K562 (cell line): ENCODE measurements at regions not wholly inside any gene's neighbourhood (a gene's known extent, or its start where the extent isn't known, plus 50 kb on each side); places are given as distances from the start of the nearest gene placed in this dataset.

Source experiments
- ATAC-seq: fragments of 200-7000 bp; cut with Tn5 transposase; 3 replicates; pipeline ENCODE4 v1.9.1; 2020; ENCODE audit warnings: moderate library complexity
- BruUV-seq: library from RNA; stranded (reverse); fragments of 400-500 nt; replicated peaks from 2 replicates; lab custom pipeline; 2021; lab: Mats Ljungman, UMichigan
- CTCF ChIA-PET: fragments of 300-600 bp; formaldehyde crosslinking; extraction: SDS; loops from one replicate; lab custom pipeline; 2021; ENCODE audit warnings: low intra/inter-chr PET ratio; lab: Yijun Ruan, JAX
- POLR2A ChIA-PET: fragments of 300-600, 350-650 bp; sonication (Branson Sonifier 250); formaldehyde crosslinking; extraction: SDS; loops from one replicate; lab custom pipeline; 2021; ENCODE audit warnings: antibody characterized with exemption, inconsistent platforms; lab: Yijun Ruan, JAX
- DNase-seq, 4 experiments: peaks; one replicate each; pipeline versions ENCODE4 v3.0.0 to v3.0.0-alpha.2; 2011 to 2018; ENCODE audit warnings: low spot score in 3 of 4, mixed read lengths in 3 of 4; ENCODE audit errors: extremely low read depth in 1 of 4
- FAIRE-seq: peaks from 2 replicates; lab custom pipeline; 2011; peaks lifted over from hg19 to GRCh38; lab: Jason Lieb, UNC
- H2AFZ ChIP-seq: 2 replicates; pipeline ENCODE4 v1.6.0; 2011; ENCODE audit warnings: low read depth, low read length, control low read depth, inconsistent platforms
- H3K27ac ChIP-seq: fragments of 200-600 bp; 3 replicates; pipeline ENCODE4 v1.8.0; 2011; ENCODE audit warnings: low read depth, mild to moderate bottlenecking, control low read depth, inconsistent platforms, low read length, moderate library complexity, mixed read lengths; ENCODE audit errors: extremely low read depth
- H3K27me3 ChIP-seq, 2 experiments: fragments of 300-600 bp in 1 of 2; 2 replicates in 1 of 2; 3 replicates in 1 of 2; pipeline versions ENCODE4 v1.6.0 to v1.8.0; 2011; ENCODE audit warnings: inconsistent platforms in 2 of 2, low read length in 2 of 2, mild to moderate bottlenecking in 1 of 2, mixed read lengths in 1 of 2, moderate library complexity in 1 of 2; ENCODE audit not compliant: control insufficient read depth in 2 of 2, insufficient read depth in 2 of 2
- H3K36me3 ChIP-seq: fragments of 300-600 bp; 3 replicates; pipeline ENCODE4 v1.8.0; 2011; ENCODE audit warnings: mild to moderate bottlenecking, low read length, inconsistent platforms; ENCODE audit not compliant: control insufficient read depth, insufficient read depth
- H3K4me1 ChIP-seq, 2 experiments: fragments of 200-600 bp in 1 of 2; replicated peaks in 1 of 2; 2 replicates in 1 of 2; 3 replicates in 1 of 2; pipeline versions ENCODE4 v1.5.1 to v1.8.0; 2011; ENCODE audit warnings: inconsistent platforms in 2 of 2, low read length in 2 of 2, mild to moderate bottlenecking in 1 of 2, mixed read lengths in 1 of 2, moderate library complexity in 1 of 2; ENCODE audit not compliant: control insufficient read depth in 2 of 2, insufficient read depth in 2 of 2
- H3K4me2 ChIP-seq: 2 replicates; pipeline ENCODE4 v1.6.1; 2011; ENCODE audit warnings: low read length, control low read depth, inconsistent platforms, mixed read lengths; ENCODE audit not compliant: insufficient read depth
- H3K4me3 ChIP-seq: fragments of 200-600 bp; sonication (generic), shearing (Covaris generic); 2 replicates; pipeline ENCODE4 v1.5.1; 2016; ENCODE audit warnings: control low read depth, inconsistent platforms
- H3K79me2 ChIP-seq: fragments of 200-600 bp; 3 replicates; pipeline ENCODE4 v1.8.0; 2011; ENCODE audit warnings: low read length, inconsistent platforms; ENCODE audit not compliant: control insufficient read depth, insufficient read depth
- H3K9ac ChIP-seq, 2 experiments: 2 replicates each; pipeline versions ENCODE4 v1.6.0 to v1.6.1; 2011; ENCODE audit warnings: low read depth in 2 of 2, low read length in 2 of 2, control low read depth in 1 of 2, inconsistent platforms in 1 of 2, mild to moderate bottlenecking in 1 of 2, mixed read lengths in 1 of 2; ENCODE audit not compliant: insufficient read depth in 1 of 2
- H3K9me1 ChIP-seq: one replicate; pipeline ENCODE4 v1.6.0; 2011; ENCODE audit warnings: inconsistent platforms, mild to moderate bottlenecking, low read length, moderate library complexity; ENCODE audit not compliant: control insufficient read depth, insufficient read depth
- H3K9me3 ChIP-seq: replicated peaks from 2 replicates; pipeline ENCODE4 v1.5.1; 2011; ENCODE audit warnings: low read depth, low read length, inconsistent platforms; ENCODE audit not compliant: control insufficient read depth, insufficient read depth
- H4K20me1 ChIP-seq: replicated peaks from 2 replicates; pipeline ENCODE4 v1.6.1; 2011; ENCODE audit warnings: low read length, inconsistent platforms, mixed read lengths; ENCODE audit not compliant: control insufficient read depth, insufficient read depth
- BACH1 ChIP-seq: fragments of 200-800 bp; sonication (Bioruptor generic); IDR thresholded peaks from 2 replicates; pipeline ENCODE4 v1.6.1; 2016; ENCODE audit warnings: missing genetic modification characterization, missing compliant biosample characterization
- BHLHE40 ChIP-seq: IDR thresholded peaks from 2 replicates; pipeline ENCODE4 v1.6.1; 2011; ENCODE audit warnings: low read length, improper control_type of control experiment
- ELF4 ChIP-seq: fragments of 450-650 bp; formaldehyde crosslinking; IDR thresholded peaks from 2 replicates; pipeline ENCODE4 v1.4.0; 2022; ENCODE audit warnings: missing genetic modification characterization
- GABPA ChIP-seq: fragments of 200-800 bp; sonication (Bioruptor generic); conservative IDR thresholded peaks from 2 replicates; pipeline ENCODE4 v1.6.1; 2016; ENCODE audit warnings: low read depth, missing genetic modification characterization, missing compliant biosample characterization
- HMG20B ChIP-seq: fragments of 250-450 bp; sonication (Bioruptor Pico); IDR thresholded peaks from 2 replicates; pipeline ENCODE4 v1.5.0; 2021; ENCODE audit warnings: mild to moderate bottlenecking
- IRF1 ChIP-seq: sonication (generic); formaldehyde crosslinking; IDR thresholded peaks from 2 replicates; pipeline ENCODE4 v1.8.0; 2022; ENCODE audit warnings: missing genetic modification reagents, mild to moderate bottlenecking, borderline replicate concordance
- KDM5B ChIP-seq: fragments of 200-600 bp; sonication (generic); IDR thresholded peaks from 2 replicates; pipeline ENCODE4 v1.6.1; 2012; ENCODE audit warnings: low read depth, mild to moderate bottlenecking, moderate library complexity, low read length, control low read depth, inconsistent platforms; ENCODE audit not compliant: insufficient replicate concordance
- NFYB ChIP-seq: IDR thresholded peaks from 2 replicates; pipeline ENCODE4 v1.6.1; 2011; ENCODE audit warnings: mild to moderate bottlenecking, moderate library complexity; ENCODE audit not compliant: insufficient read length; ENCODE audit errors: extremely low read depth
- NR1H2 ChIP-seq: sonication (generic); formaldehyde crosslinking; IDR thresholded peaks from 2 replicates; pipeline ENCODE4 v1.4.0; 2020; ENCODE audit warnings: mild to moderate bottlenecking, missing genetic modification reagents
- NR2C2 ChIP-seq, 2 experiments: fragments of 200-800 bp in 1 of 2; sonication (Bioruptor generic) in 1 of 2; sonication (generic) in 1 of 2; formaldehyde crosslinking in 1 of 2; IDR thresholded peaks; 2 replicates each; pipeline versions ENCODE4 v1.6.1 to v1.8.0; 2016 to 2022; ENCODE audit warnings: mild to moderate bottlenecking in 1 of 2, missing compliant biosample characterization in 1 of 2, missing genetic modification characterization in 1 of 2, missing genetic modification reagents in 1 of 2
- PREB ChIP-seq: sonication (generic); formaldehyde crosslinking; IDR thresholded peaks from 2 replicates; pipeline ENCODE4 v1.8.1; 2023; ENCODE audit warnings: mild to moderate bottlenecking, missing genetic modification reagents
- RFX5 ChIP-seq: IDR thresholded peaks from 2 replicates; pipeline ENCODE4 v1.6.1; 2011; ENCODE audit warnings: low read depth, mild to moderate bottlenecking, improper control_type of control experiment, low read length
- SAFB2 ChIP-seq: fragments of 200-400 bp; formaldehyde crosslinking; IDR thresholded peaks from 2 replicates; pipeline ENCODE4 v1.6.1; 2018; ENCODE audit warnings: borderline replicate concordance, low read length, low read depth, moderate library complexity; ENCODE audit not compliant: severe bottlenecking
- TRIM24 ChIP-seq, 2 experiments: fragments of 450-650 bp; IDR thresholded peaks; 2 replicates each; pipeline ENCODE4 v1.6.1; 2016
- ZC3H8 ChIP-seq: fragments of 450-650 bp; IDR thresholded peaks from 2 replicates; pipeline ENCODE4 v1.6.1; 2017
- ZFP1 ChIP-seq: fragments of 450-650 bp; formaldehyde crosslinking; IDR thresholded peaks from 2 replicates; pipeline ENCODE4 v1.4.0; 2020; ENCODE audit warnings: mild to moderate bottlenecking, mixed read lengths
- ZNF280A ChIP-seq: fragments of 450-650 bp; IDR thresholded peaks from 2 replicates; pipeline ENCODE4 v1.6.1; 2018; ENCODE audit warnings: mild to moderate bottlenecking, low read depth; ENCODE audit not compliant: partially characterized antibody
- ZNF282 ChIP-seq: sonication (generic); formaldehyde crosslinking; IDR thresholded peaks from 2 replicates; pipeline ENCODE4 v1.8.1; 2023; ENCODE audit warnings: missing genetic modification reagents
- ZNF707 ChIP-seq: fragments of 250-450 bp; sonication (Bioruptor Pico); conservative IDR thresholded peaks from 2 replicates; pipeline ENCODE4 v1.8.0; 2022; ENCODE audit warnings: inconsistent platforms, mild to moderate bottlenecking, moderate library complexity
- WGBS: fragments of 100-300 bp; shearing (Covaris generic); methylation state at CpG from one replicate; pipeline ENCODE4 v1.1.6; 2016; ENCODE audit warnings: low coverage, mixed read lengths; ENCODE audit not compliant: insufficient coverage; ENCODE audit errors: missing lambda C conversion rate; 5-methylcytosine and 5-hydroxymethylcytosine counted together
- in situ Hi-C: fragments of 300-500 bp; cut with MboI; formaldehyde crosslinking; loops from 4 replicates; pipeline ENCODE4 v1.15.0; 2018; ENCODE audit warnings: inconsistent platforms, mixed read lengths
- intact Hi-C: fragments of 100-400 bp; cut with micrococcal nuclease; formaldehyde crosslinking; loops from 2 replicates; pipeline ENCODE4 v1.14.2; 2022

- Histone ChIP-seq H3K79me2 (no peaks in the 10 kb centered on the region), H4K20me1 (no peaks in the 10 kb centered on the region), H3K27me3 (no peaks in the 10 kb centered on the region), H3K9ac (no peak overlapping the region), H3K4me1 (no peaks in the 10 kb centered on the region), H3K4me3 (no peak overlapping the region), H3K36me3 (no peaks in the 10 kb centered on the region), H2AFZ (no peak overlapping the region), H3K9me1 (no peaks in the 10 kb centered on the region), H3K4me2 (no peak overlapping the region), H3K9me3 (no peaks in the 10 kb centered on the region), H3K27ac (no peak overlapping the region)
- FAIRE-seq (no peak), ATAC-seq (no peak), DNase-seq (no peak)
- 0% methylated on average over 1 of the region's 1 CpG for WGBS
- intact Hi-C loops (no loop called here), in situ Hi-C loops (no loop called here)
- no TSS peak for BruUV-seq
- ChIA-PET POLR2A (no interaction called here), CTCF (no interaction called here)
- TF ChIP-seq NR2C2 (CRISPR knock-in tag; IDR thresholded peaks at IDR 0.05): no peak
- no peak for TF ChIP-seq NR2C2 (tag; IDR thresholded peaks at IDR 0.05)
- no peak for TF ChIP-seq BACH1
- no peak for TF ChIP-seq KDM5B
- TF ChIP-seq ZNF280A: no peak
- no peak for TF ChIP-seq IRF1 (CRISPR knock-in tag)
- no peak for TF ChIP-seq RFX5
- no peak for TF ChIP-seq ELF4
- no peak for TF ChIP-seq NFYB
- TF ChIP-seq ZC3H8: no peak
- TF ChIP-seq ZNF707 (CRISPR knock-in tag): no peak
- no peak for TF ChIP-seq BHLHE40
- no peak for TF ChIP-seq TRIM24 (IDR thresholded peaks at IDR 0.05)
- no peak for TF ChIP-seq ZFP1 (CRISPR knock-in tag)
- no peak for TF ChIP-seq ZNF282 (CRISPR knock-in tag)
- TF ChIP-seq GABPA (tag): no peak
- TF ChIP-seq PREB (CRISPR knock-in tag): no peak
- no peak for TF ChIP-seq SAFB2
- no peak for TF ChIP-seq NR1H2
- TF ChIP-seq HMG20B (CRISPR knock-in tag): no peak
Observed at GRCh38 chr3:68186733-68187132, 532.3 kb upstream of the SUCLG2 start.
